Liver (tissue), 3 donors: ENCODE measurements at regions not wholly inside any gene's neighbourhood (a gene's known extent, or its start where the extent isn't known, plus 50 kb on each side); places are given as distances from the start of the nearest gene placed in this dataset.

Experiments used
- MAX ChIP-seq: IDR thresholded peaks from 2 replicates; pipeline ENCODE4 v1.6.1; 2016; ENCODE audit warnings: antibody characterized with exemption
- TAF1 ChIP-seq: conservative IDR thresholded peaks from 2 replicates; pipeline ENCODE4 v1.6.1; 2016; ENCODE audit warnings: antibody characterized with exemption, mild to moderate bottlenecking
- ZBTB33 ChIP-seq: IDR thresholded peaks from 2 replicates; pipeline ENCODE4 v1.6.1; 2016; ENCODE audit warnings: antibody characterized with exemption
- TF ChIP-seq, protein P1 (sequence below): fragments of 150-350 bp; IDR thresholded peaks from 2 replicates; pipeline ENCODE4 v1.5.1; 2017; ENCODE audit warnings: improper control_type of control experiment, low read depth, low read length; ENCODE audit not compliant: missing input control
- donor health status: healthy.
- donor health status: healthy.

DNA sequence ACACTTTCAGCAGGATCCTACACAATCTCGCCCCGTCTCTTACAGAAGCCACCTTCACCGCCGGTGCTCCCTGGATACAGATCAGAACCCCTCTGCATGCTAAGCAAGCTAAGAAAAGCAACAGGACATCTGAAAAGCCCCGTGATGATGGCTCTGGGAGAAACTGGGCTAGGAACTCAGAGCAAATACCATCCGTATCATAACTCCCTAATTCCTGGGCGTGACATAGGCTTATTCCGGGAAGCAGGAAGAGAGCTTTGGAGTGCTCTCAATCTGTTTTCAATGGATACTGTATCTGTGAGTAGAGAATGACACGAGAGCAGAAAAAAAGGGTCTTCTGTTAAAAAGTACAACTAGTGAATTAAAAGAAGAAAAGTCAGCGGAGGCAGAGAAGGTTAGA is 121.6 kb downstream of the SPP2 start:
- TF ChIP-seq, protein P1, sequence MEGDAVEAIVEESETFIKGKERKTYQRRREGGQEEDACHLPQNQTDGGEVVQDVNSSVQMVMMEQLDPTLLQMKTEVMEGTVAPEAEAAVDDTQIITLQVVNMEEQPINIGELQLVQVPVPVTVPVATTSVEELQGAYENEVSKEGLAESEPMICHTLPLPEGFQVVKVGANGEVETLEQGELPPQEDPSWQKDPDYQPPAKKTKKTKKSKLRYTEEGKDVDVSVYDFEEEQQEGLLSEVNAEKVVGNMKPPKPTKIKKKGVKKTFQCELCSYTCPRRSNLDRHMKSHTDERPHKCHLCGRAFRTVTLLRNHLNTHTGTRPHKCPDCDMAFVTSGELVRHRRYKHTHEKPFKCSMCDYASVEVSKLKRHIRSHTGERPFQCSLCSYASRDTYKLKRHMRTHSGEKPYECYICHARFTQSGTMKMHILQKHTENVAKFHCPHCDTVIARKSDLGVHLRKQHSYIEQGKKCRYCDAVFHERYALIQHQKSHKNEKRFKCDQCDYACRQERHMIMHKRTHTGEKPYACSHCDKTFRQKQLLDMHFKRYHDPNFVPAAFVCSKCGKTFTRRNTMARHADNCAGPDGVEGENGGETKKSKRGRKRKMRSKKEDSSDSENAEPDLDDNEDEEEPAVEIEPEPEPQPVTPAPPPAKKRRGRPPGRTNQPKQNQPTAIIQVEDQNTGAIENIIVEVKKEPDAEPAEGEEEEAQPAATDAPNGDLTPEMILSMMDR, result no peak
- TF ChIP-seq ZBTB33 (no peak), MAX (no peak), TAF1 (no peak)
